ENCODE measurements at regions not wholly inside any gene's neighbourhood (a gene's known extent, or its start where the extent isn't known, plus 50 kb on each side); places are given as distances from the start of the nearest gene placed in this dataset.

DNA sequence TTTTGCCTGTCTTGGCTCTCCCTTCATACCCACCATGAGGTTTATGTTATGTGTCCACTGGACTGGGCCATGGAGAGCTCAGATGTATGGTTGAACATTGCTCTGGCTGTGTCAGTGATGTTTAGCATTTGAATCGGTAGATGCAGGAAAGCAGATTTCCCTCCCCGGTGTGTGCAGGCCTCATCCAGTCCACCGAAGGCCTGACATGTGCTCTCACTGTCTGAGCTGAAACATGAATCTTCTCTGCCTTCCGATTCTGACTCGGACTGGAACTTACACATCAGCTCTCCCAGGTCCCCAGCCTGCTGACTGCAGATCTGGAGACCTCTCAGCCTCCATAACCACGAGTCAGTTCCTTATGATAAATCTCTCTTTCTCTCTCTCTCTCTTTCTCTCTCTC lies 72.4 kb upstream of the SLC66A3 start:
- no peak for TF ChIP-seq POLR2A (IDR thresholded peaks at IDR 0.05)
- no peak for TF ChIP-seq CTCF (IDR thresholded peaks at IDR 0.05)
